Keratinocyte (primary cell): ENCODE measurements at regions not wholly inside any gene's neighbourhood (a gene's known extent, or its start where the extent isn't known, plus 50 kb on each side); places are given as distances from the start of the nearest gene placed in this dataset.

Experiments used
- EZH2 ChIP-seq: IDR thresholded peaks from one replicate; pipeline ENCODE4 v1.6.1; 2012; ENCODE audit warnings: inconsistent platforms, mild to moderate bottlenecking, low read length, moderate library complexity
- TF ChIP-seq, protein P1 (sequence below), 3 experiments: IDR thresholded peaks in 1 of 3; conservative IDR thresholded peaks in 1 of 3; optimal IDR thresholded peaks in 1 of 3; 2 replicates in 2 of 3; 3 replicates in 1 of 3; pipeline versions ENCODE3 to v1.5.1; 2011; ENCODE audit warnings: low read length in 3 of 3, mild to moderate bottlenecking in 3 of 3, moderate library complexity in 2 of 3, control low read depth in 1 of 3, inconsistent platforms in 1 of 3; ENCODE audit not compliant: insufficient read depth in 2 of 3; ENCODE audit errors: extremely low read depth in 1 of 3

DNA sequence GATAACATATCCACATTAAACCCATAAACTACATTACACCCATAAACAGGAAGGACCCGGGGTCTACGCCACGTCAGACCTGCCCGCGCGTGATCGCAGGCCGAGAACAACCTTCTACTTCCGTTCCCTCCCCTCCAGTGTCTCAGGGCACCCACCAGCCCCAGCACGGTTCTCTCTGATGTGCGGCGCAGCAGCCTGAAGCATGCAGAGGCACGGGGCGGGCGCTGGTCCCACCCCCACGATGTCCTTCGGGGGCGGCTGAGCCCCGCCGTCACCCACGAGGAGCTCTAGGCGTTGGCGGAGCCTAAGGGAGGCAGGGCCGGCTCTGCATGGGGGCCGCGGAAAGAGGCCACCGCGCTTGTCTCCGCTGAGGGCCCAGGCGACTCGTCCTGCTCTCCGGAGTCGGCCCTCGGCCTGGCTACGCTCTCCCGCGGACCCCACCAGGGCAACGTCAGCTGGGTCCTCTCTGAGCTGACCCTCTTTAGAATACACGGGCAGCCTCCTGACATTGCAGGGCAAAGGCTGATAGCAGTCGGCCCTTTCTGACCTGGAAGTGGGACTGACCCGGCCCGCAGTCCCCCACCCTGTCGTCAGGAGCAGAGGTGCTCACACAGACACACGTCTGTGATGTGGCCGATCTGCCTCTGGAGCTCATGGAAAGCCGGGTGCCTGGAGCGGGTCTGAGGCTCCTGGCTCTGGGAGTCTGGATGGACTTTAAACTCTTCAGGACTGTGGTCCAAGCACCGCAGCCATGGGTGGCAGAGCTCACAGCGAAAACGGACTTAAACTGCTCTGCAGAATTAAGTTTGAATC is 65.6 kb upstream of the ADGRA1 start:
- TF ChIP-seq, protein P1, sequence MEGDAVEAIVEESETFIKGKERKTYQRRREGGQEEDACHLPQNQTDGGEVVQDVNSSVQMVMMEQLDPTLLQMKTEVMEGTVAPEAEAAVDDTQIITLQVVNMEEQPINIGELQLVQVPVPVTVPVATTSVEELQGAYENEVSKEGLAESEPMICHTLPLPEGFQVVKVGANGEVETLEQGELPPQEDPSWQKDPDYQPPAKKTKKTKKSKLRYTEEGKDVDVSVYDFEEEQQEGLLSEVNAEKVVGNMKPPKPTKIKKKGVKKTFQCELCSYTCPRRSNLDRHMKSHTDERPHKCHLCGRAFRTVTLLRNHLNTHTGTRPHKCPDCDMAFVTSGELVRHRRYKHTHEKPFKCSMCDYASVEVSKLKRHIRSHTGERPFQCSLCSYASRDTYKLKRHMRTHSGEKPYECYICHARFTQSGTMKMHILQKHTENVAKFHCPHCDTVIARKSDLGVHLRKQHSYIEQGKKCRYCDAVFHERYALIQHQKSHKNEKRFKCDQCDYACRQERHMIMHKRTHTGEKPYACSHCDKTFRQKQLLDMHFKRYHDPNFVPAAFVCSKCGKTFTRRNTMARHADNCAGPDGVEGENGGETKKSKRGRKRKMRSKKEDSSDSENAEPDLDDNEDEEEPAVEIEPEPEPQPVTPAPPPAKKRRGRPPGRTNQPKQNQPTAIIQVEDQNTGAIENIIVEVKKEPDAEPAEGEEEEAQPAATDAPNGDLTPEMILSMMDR (optimal IDR thresholded peaks at IDR 0.05 in 1 of 3, IDR thresholded peaks at IDR 0.05 in 1 of 3, conservative IDR thresholded peaks at IDR 0.05 in 1 of 3; ENCODE audit: extremely low read depth in 1 of 3, insufficient read depth in 2 of 3, low read length in 3 of 3): no peak
- no peak for TF ChIP-seq EZH2
